ENCODE measurements at regions not wholly inside any gene's neighbourhood (a gene's known extent, or its start where the extent isn't known, plus 50 kb on each side); places are given as distances from the start of the nearest gene placed in this dataset.

- DNase-seq (ENCODE audit: extremely low read depth in 1 of 2, low read depth in 1 of 2): no peak
Measured at GRCh38 chr4:178689926-178690325, 1247.7 kb upstream of the AGA start.

GRCh38 chr4:178693816-178694215, 1251.6 kb upstream of the AGA start:
- DNase-seq (ENCODE audit: extremely low read depth in 1 of 2, low read depth in 1 of 2): no peak

DNA sequence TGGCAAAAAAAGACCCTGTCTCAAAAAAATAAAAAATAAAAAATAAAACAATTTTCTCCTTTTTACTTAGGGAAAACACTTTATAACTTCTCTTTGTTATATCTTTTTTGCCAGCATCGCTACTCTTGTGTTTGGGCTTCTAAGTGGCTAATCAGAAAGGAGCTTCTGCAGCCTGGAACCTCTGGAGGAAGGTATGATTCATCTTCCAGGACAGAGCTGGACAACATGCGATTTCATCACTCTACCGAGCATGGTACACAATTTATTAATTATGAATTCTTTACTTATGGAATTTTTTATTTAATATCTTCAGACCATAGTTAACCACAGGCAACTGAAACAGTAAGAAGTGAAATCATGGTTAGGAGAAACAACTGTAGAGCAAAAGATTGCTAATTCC, 1254.3 kb upstream of the AGA start:
- DNase-seq (ENCODE audit: extremely low read depth in 1 of 2, low read depth in 1 of 2): no peak

GRCh38 chr4:178712486-178712885, 1270.2 kb upstream of the AGA start:
- DNase-seq (ENCODE audit: extremely low read depth in 1 of 2, low read depth in 1 of 2): no peak

DNA sequence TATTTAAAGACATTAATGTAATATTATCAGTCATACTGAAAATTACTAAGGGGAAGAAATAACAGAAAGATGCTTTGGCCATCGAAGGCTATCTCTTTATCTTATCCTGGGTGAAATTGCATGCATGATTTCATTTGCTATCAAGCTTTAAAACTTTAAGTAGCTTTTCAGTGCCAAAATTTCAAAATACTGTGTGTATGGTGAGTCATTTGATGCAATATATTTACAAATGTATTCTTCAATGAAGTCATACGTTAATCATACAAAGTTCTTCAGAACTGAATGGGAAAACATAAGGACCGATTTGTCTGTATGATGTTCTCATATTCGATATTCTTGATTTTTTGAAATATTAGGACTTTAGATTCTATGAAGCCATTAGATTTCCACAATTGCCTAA, 1295.8 kb upstream of the AGA start:
- DNase-seq (ENCODE audit: extremely low read depth in 1 of 2, low read depth in 1 of 2): no peak

DNA sequence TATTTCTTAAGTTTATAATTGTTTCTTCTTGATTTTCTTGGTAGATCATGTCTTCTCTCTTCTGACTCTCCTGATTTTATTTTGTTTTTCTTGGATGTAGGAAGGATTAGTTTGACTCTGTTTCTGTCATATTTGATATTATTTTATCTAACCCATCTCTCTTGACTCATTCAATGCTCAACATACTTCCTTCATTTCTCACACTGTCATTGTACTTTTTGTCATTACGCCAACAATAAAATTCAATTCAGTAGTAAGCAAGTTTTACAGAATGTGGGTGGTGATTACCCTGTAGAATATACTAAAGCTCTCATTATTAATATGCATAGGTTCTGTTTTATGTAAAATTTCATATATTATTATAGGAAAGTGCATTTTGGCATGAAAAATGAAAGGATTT, 1303.0 kb upstream of the AGA start:
- DNase-seq (ENCODE audit: extremely low read depth in 1 of 2, low read depth in 1 of 2): no peak

- no peak for DNase-seq (ENCODE audit: extremely low read depth in 1 of 2, low read depth in 1 of 2)
Measured at GRCh38 chr4:178752954-178753525, 1310.8 kb upstream of the AGA start.

DNA sequence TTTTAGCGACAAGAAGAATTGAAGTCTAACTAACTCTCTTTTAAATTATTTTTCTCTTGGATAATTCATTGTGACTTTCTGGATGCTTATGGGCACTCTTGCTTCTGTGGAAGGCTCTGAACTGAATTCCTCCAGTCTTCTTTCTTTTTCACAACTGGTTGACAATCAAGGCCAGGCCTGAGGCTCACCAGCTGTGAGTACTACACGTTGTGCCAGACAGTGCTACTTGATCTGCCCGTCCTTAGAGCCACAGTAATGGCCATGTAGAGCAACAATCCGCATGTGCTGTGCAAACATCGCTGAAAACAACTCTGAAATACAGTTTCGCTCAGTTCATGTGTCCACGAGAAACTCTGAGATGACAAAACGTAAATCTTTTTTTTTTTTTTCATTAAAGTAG, 1336.3 kb upstream of the AGA start:
- no peak for DNase-seq (ENCODE audit: extremely low read depth in 1 of 2, low read depth in 1 of 2)

DNA sequence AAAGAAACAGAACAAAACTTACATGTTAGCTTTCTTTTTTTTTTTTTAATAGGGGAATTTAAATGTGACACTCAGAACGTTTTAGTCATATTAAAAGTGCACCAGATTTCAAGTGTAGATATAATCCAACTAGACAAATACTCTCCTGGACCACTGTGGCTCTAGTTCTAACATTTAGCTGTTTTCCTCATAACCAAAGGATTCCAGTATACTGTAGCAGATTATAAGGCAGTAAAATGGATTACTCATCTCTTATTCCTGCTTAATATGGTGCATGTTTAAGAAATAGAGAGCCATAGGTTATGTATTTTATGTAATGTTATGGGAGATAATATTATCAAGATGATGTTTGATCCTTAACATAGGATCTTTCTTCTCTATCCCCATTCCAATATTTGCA, 1339.5 kb upstream of the AGA start:
- DNase-seq (ENCODE audit: extremely low read depth in 1 of 2, low read depth in 1 of 2): no peak

DNA sequence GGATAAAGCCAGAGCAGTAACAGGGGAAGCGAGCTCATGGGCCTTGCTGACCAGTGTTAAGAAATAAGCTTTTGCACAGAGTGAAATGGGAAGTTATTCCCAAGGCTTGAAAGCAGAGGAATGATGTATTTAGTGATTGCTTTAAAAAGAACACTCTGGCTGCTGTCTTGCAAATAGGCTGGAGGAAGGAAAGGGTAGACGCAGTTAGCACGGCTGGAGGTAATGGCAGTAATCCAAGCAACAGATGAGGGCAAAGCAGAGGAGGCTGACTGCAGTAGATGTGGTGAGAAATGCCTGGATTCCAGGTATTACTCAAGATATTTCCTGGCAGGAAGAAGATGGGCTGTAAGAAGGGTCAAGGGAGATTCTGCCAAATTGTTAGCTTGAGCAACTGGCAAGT, 1342.3 kb upstream of the AGA start:
- DNase-seq (ENCODE audit: extremely low read depth in 1 of 2, low read depth in 1 of 2): no peak

DNA sequence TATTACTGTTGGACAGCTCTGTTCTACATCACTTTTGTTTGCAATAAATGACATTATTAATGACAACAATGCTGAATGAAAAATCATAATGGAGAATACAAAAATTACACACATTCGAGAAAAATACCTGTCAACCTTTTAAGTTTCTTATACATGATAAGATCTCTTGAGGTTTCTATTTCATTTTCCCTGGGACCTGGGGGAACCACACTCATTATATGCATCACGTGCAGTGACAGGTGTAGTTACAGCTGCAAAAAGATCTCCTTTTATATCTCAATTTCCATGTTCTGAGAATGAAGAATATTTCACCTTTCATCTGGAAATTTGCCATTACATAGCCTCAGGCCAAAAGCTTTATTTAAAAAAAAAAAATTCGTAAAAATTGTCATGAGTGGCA, 1347.0 kb upstream of the AGA start:
- no peak for DNase-seq (ENCODE audit: extremely low read depth in 1 of 2, low read depth in 1 of 2)

DNA sequence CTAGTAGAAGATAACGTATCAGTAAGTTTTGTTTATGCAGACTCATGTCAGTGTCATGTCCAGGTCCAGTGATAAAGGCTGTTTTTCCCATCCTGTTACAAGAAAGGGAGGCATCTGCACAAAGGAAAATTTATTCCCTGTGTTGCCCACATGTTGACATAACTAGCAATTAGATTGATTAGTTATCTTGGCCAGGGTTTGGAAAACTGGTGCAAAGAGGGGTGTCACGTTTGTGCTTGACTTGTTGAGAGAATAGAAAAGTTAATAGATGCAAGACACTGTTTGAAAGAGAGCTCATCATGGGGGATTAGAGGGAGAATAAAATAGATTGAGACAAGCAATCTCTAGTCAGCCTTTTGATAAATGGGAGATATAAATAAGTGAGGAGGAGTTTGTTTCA, 1357.0 kb upstream of the AGA start:
- DNase-seq (ENCODE audit: extremely low read depth in 1 of 2, low read depth in 1 of 2): no peak

- DNase-seq (ENCODE audit: extremely low read depth in 1 of 2, low read depth in 1 of 2): no peak
Measured at GRCh38 chr4:178808106-178808505, 1365.9 kb upstream of the AGA start.

DNA sequence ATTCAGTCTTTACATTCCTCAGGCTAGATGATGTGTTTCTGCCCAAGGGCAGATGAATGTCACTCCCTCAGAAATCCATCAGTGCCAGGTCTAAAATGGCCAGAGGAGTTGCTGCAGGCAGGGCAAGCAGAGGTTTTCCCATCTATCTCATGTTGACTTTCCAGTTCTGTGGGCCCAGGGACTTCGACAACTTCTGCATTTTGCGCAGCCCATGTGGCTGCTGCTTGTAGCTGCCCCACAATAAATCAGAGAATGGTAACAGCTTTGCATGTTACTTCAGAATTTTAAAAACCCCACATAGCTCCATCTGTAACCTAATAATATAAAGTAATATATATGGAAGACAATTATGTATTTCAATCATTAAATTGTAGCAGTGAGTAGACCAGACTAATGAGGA, 1367.7 kb upstream of the AGA start:
- DNase-seq (ENCODE audit: extremely low read depth in 1 of 2, low read depth in 1 of 2): no peak

DNA sequence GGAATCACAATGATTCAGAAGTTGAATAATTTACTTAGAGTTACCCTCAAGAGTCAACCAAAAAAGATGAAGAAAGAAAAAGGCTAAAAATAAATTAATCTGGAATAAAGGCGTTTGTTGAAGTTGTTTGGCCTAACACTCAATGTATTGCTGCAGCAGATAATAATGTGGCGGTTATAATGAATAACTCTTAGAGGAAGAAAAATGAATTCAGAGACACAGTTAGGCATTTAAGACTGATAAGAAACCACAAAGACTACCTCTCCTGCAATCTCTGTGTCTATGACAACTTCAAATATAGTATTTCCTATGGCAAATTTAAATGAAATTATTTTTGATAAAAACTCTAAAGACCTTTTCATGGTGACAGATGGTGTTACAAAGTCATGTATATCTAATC, 1369.1 kb upstream of the AGA start:
- no peak for DNase-seq (ENCODE audit: extremely low read depth in 1 of 2, low read depth in 1 of 2)

DNA sequence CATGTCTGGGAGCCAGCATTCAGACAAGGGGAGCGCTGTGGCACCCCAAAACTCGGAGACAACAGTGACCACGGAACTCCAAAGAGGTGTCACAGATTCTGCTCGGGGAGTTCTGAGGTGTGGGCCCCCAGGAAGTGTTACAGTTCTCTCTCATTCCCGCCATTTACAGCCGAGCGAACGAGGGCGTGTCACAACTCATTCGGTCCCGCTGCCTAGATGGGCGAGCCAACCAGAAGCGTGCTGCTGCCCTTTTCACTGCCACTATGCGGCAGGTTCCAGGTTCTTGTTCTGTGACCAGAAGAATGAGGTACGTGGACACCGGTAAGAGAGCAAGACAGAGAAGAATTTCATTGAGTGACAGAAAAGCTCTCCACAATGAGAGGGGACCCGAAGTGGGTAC, 1370.6 kb upstream of the AGA start:
- DNase-seq (ENCODE audit: extremely low read depth in 1 of 2, low read depth in 1 of 2): no peak

DNA sequence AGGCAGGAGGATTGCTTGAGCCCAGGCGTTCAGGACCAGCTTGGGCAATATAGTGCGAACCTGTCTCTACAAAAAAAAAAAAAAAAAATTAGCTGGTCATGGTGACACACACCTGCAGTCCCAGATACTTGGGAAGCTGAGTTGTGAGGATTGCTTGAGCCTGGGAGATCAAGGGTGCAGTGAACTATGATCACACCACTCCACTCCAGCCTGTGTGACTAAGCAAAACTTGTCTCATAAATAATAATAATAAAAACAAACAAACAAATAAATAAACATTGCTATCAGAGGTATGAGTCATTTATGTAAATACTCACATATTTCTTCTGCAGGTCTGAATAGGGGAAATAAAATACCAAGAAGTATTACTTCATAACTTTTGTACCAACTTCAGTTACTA, 1372.7 kb upstream of the AGA start:
- DNase-seq (ENCODE audit: extremely low read depth in 1 of 2, low read depth in 1 of 2): no peak

- DNase-seq (ENCODE audit: extremely low read depth in 1 of 2, low read depth in 1 of 2): no peak
Measured at GRCh38 chr4:178823673-178824295, 1381.5 kb upstream of the AGA start.

DNA sequence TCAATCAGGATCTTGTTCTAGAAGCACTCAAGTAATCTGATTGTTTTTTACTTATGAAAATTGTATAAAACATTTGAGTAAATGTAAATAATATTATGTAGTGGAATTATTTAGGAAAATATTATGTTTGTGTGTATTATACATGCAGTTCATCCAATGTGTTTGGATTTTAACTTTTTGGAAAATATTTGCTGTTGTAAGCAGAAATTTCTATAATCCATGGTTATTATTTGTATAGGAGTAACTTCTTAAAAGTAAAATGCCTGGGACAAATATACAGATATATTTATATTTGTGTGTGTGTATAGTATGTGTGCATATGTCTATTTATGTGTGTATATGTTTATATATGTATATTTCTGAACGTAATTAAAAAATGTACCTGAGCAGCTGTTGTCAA, 1394.6 kb upstream of the AGA start:
- DNase-seq (ENCODE audit: extremely low read depth in 1 of 2, low read depth in 1 of 2): no peak

DNA sequence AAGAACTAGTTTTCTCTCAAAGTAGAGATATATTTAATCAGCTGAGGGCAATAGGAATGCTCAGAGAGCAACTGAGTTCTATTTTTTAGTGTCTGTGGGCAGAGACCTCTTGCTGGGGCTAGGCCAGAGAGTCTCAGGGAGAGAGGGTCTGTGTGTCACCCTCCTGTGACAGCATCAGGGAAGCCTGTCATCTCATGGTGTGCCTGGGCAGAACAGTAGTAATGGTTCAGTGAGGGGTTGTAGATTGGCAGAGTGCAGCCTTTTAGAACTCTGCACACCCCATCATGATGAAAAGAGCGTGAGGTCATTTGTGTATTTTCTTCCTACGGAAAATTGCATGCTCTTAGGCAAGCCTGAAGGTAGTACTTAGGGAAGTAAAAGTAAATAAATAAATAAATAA, 1396.5 kb upstream of the AGA start:
- DNase-seq (ENCODE audit: extremely low read depth in 1 of 2, low read depth in 1 of 2): no peak

DNA sequence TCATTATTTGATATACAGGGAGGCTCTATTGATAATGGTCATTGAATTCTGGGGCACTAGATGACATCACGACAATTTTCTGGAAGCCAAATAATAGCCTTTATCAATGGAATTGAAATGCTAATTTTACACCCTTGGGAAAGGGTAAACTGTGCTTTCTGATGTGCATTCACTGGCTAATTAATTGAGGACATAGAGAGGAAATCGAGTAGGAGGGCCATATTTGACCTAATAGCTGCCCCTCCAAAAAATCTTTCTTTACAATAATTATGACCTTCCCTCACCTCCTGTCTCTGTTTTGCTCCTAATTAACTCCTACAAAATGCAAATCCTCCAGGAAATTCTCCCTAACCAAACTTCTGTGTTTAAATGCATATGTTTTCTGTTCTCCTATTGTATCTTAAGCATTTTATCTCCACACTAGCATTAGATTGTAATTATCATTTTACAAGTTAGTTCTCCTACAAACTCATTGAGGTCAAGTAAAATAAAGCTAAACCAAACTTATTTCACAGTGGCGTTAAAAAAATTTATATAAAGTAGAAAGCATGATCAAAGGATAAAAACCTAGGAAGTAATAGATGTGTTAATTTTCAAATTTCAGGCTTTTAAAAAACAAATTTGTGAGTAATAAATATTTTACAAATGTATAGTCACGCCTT, 1414.0 kb upstream of the AGA start:
- DNase-seq (ENCODE audit: extremely low read depth in 1 of 2, low read depth in 1 of 2): no peak

- DNase-seq (ENCODE audit: extremely low read depth in 1 of 2, low read depth in 1 of 2): no peak
Measured at GRCh38 chr4:178871476-178871875, 1429.2 kb upstream of the AGA start.

DNA sequence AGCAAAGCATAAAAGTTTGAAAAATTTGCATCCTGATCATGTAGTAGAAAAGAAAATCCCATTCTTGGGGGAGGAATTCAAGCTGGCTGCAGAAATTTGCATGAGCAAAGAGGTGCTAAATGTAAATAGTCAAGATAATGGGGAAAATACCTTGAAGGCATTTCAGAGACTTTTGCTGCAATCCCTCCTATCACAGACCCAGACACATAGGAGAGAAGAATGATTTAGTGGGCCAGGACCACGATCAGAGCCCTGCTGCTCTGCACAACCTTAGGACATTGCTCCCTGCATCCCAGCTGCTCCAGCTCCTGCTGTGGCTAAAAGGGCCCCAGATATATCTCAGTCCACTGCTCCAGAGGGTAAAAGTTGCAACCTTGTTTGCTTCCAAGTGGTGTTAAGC, 1439.7 kb upstream of the AGA start:
- no peak for DNase-seq (ENCODE audit: extremely low read depth in 1 of 2, low read depth in 1 of 2)
